ENCODE measurements at regions not wholly inside any gene's neighbourhood (a gene's known extent, or its start where the extent isn't known, plus 50 kb on each side); places are given as distances from the start of the nearest gene placed in this dataset.

DNA sequence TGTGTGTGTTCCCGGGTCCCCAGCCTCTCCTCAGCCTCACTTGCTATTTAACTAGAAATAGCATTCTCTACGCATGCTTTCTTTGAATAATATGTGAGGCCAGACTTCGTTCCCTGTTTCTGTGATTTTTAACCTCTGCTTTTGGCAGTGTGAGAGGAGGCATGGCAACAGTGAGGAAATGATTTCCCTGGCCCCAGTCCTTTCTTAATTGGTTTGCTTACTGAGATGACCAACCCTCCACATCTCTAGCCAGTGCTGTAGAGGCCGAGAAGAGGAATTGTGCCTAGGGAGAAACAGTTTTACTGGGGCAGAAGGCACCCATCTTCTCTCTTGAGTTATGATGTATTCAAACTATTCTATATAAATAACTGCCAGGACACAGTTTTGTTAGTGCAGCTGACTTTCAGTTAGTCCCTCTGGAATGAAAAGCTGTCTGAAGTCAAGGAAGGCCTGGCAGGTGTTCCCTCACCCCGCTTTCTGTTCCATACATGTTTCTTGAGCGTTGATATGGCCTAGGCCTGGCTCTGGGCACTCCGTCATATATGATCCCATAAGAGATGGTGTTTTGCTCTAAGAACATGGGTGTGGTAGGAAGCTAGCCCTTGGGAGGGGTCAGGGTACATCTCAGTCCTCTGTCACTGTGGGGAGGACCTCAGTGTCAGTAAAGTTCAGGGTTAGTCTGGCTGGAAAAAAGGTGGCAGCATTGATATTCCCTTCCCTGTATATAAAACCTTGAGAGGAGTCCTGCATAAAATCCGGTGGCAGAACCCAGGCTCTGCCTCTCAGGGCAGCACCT, 73.7 kb upstream of the NPAS1 start:
- TF ChIP-seq, protein P1, sequence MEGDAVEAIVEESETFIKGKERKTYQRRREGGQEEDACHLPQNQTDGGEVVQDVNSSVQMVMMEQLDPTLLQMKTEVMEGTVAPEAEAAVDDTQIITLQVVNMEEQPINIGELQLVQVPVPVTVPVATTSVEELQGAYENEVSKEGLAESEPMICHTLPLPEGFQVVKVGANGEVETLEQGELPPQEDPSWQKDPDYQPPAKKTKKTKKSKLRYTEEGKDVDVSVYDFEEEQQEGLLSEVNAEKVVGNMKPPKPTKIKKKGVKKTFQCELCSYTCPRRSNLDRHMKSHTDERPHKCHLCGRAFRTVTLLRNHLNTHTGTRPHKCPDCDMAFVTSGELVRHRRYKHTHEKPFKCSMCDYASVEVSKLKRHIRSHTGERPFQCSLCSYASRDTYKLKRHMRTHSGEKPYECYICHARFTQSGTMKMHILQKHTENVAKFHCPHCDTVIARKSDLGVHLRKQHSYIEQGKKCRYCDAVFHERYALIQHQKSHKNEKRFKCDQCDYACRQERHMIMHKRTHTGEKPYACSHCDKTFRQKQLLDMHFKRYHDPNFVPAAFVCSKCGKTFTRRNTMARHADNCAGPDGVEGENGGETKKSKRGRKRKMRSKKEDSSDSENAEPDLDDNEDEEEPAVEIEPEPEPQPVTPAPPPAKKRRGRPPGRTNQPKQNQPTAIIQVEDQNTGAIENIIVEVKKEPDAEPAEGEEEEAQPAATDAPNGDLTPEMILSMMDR (IDR thresholded peaks at IDR 0.05) = no peak
- no peak for TF ChIP-seq POLR2A (IDR thresholded peaks at IDR 0.05)
